ENCODE measurements at regions not wholly inside any gene's neighbourhood (a gene's known extent, or its start where the extent isn't known, plus 50 kb on each side); places are given as distances from the start of the nearest gene placed in this dataset.

DNA sequence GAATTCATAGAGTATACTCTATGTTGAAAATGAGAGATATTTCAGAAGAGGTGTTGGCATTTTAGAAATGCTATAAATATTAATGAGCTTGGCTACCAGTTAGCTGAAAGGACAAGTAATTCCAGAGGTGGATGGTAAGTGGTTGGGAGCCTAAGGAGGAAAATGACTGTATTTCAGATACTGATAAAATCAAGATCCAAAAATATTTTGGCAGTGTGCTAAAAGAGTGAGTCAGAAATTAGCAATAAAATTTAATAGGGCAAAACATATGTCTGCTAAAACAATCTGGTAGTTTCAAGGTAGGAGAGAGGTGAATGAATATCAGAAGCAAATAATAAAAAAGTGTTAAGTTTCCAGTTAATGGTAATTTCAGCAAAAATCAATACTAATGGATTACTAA lies 1287.9 kb downstream of the CDH8 start:
- Histone ChIP-seq H4K20me1 (ENCODE audit: insufficient read depth) (no peaks in the 10 kb centered on the region), H3K9ac (no peak overlapping the region), H3K4me2 (no peak overlapping the region), H3K79me2 (ENCODE audit: insufficient read depth) (no peaks in the 10 kb centered on the region), H3K27ac (ENCODE audit: low read depth in 2 of 2, low read length in 1 of 2) (no peak overlapping the region), H3K4me1 (ENCODE audit: control insufficient read depth in 1 of 2, insufficient read depth in 2 of 2, low read depth in 1 of 2, low read length in 1 of 2) (no peaks in the 10 kb centered on the region; a peak in 1 of 4 replicates), H3K9me2 (no peaks in the 10 kb centered on the region), H2AFZ (ENCODE audit: low read depth) (no peak overlapping the region), H3K4me3 (ENCODE audit: low read depth in 2 of 2, low read length in 1 of 2) (no peak overlapping the region), H3K9me3 (no peaks in the 10 kb centered on the region), H3K36me3 (replicated peaks in 1 of 2; ENCODE audit: control insufficient read depth in 1 of 2, insufficient read depth in 2 of 2, low read length in 1 of 2) (no peaks in the 10 kb centered on the region), H3K27me3 (ENCODE audit: insufficient read depth) (no peaks in the 10 kb centered on the region), H3F3A (replicated peaks; ENCODE audit: insufficient read depth) (no peaks in the 10 kb centered on the region)
- TF ChIP-seq, protein P1, sequence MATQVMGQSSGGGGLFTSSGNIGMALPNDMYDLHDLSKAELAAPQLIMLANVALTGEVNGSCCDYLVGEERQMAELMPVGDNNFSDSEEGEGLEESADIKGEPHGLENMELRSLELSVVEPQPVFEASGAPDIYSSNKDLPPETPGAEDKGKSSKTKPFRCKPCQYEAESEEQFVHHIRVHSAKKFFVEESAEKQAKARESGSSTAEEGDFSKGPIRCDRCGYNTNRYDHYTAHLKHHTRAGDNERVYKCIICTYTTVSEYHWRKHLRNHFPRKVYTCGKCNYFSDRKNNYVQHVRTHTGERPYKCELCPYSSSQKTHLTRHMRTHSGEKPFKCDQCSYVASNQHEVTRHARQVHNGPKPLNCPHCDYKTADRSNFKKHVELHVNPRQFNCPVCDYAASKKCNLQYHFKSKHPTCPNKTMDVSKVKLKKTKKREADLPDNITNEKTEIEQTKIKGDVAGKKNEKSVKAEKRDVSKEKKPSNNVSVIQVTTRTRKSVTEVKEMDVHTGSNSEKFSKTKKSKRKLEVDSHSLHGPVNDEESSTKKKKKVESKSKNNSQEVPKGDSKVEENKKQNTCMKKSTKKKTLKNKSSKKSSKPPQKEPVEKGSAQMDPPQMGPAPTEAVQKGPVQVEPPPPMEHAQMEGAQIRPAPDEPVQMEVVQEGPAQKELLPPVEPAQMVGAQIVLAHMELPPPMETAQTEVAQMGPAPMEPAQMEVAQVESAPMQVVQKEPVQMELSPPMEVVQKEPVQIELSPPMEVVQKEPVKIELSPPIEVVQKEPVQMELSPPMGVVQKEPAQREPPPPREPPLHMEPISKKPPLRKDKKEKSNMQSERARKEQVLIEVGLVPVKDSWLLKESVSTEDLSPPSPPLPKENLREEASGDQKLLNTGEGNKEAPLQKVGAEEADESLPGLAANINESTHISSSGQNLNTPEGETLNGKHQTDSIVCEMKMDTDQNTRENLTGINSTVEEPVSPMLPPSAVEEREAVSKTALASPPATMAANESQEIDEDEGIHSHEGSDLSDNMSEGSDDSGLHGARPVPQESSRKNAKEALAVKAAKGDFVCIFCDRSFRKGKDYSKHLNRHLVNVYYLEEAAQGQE (IDR thresholded peaks at IDR 0.05; ENCODE audit: low read depth, low read length) = no peak
- TF ChIP-seq FOXJ3 (CRISPR knock-in tag; IDR thresholded peaks at IDR 0.05) (no peak), EP300 (IDR thresholded peaks at IDR 0.05; ENCODE audit: borderline replicate concordance in 1 of 2, low read depth in 1 of 2, low read length in 1 of 2) (no peak), POLR2AphosphoS5 (IDR thresholded peaks at IDR 0.05; ENCODE audit: low read depth, low read length) (no peak), TEAD4 (IDR thresholded peaks at IDR 0.05; ENCODE audit: borderline replicate concordance, insufficient read depth) (no peak), FOXM1 (IDR thresholded peaks at IDR 0.05; ENCODE audit: low read depth) (no peak), TAF1 (IDR thresholded peaks at IDR 0.05; ENCODE audit: borderline replicate concordance, low read depth, low read length) (no peak), RCOR1 (IDR thresholded peaks at IDR 0.05; ENCODE audit: low read length) (no peak), EZH2phosphoT487 (IDR thresholded peaks at IDR 0.05; ENCODE audit: borderline replicate concordance, low read depth) (no peak), MEF2A (IDR thresholded peaks at IDR 0.05; ENCODE audit: borderline replicate concordance, low read depth) (no peak), YY1 (IDR thresholded peaks at IDR 0.05; ENCODE audit: low read depth) (no peak), NFIC (IDR thresholded peaks at IDR 0.05; ENCODE audit: borderline replicate concordance) (no peak), FOSL2 (IDR thresholded peaks at IDR 0.05; ENCODE audit: borderline replicate concordance, low read depth) (no peak), NRF1 (IDR thresholded peaks at IDR 0.05; ENCODE audit: low read depth, low read length) (no peak)
- TF ChIP-seq, protein P2, sequence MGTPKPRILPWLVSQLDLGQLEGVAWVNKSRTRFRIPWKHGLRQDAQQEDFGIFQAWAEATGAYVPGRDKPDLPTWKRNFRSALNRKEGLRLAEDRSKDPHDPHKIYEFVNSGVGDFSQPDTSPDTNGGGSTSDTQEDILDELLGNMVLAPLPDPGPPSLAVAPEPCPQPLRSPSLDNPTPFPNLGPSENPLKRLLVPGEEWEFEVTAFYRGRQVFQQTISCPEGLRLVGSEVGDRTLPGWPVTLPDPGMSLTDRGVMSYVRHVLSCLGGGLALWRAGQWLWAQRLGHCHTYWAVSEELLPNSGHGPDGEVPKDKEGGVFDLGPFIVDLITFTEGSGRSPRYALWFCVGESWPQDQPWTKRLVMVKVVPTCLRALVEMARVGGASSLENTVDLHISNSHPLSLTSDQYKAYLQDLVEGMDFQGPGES (IDR thresholded peaks at IDR 0.05; ENCODE audit: low read depth, low read length) = no peak
- TF ChIP-seq, protein P3, sequence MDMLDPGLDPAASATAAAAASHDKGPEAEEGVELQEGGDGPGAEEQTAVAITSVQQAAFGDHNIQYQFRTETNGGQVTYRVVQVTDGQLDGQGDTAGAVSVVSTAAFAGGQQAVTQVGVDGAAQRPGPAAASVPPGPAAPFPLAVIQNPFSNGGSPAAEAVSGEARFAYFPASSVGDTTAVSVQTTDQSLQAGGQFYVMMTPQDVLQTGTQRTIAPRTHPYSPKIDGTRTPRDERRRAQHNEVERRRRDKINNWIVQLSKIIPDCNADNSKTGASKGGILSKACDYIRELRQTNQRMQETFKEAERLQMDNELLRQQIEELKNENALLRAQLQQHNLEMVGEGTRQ (IDR thresholded peaks at IDR 0.05; ENCODE audit: borderline replicate concordance, low read depth, low read length) = no peak
- TF ChIP-seq, protein P4, sequence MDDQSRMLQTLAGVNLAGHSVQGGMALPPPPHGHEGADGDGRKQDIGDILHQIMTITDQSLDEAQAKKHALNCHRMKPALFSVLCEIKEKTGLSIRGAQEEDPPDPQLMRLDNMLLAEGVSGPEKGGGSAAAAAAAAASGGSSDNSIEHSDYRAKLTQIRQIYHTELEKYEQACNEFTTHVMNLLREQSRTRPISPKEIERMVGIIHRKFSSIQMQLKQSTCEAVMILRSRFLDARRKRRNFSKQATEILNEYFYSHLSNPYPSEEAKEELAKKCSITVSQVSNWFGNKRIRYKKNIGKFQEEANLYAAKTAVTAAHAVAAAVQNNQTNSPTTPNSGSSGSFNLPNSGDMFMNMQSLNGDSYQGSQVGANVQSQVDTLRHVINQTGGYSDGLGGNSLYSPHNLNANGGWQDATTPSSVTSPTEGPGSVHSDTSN (IDR thresholded peaks at IDR 0.05) = no peak
- TF ChIP-seq, protein P5, sequence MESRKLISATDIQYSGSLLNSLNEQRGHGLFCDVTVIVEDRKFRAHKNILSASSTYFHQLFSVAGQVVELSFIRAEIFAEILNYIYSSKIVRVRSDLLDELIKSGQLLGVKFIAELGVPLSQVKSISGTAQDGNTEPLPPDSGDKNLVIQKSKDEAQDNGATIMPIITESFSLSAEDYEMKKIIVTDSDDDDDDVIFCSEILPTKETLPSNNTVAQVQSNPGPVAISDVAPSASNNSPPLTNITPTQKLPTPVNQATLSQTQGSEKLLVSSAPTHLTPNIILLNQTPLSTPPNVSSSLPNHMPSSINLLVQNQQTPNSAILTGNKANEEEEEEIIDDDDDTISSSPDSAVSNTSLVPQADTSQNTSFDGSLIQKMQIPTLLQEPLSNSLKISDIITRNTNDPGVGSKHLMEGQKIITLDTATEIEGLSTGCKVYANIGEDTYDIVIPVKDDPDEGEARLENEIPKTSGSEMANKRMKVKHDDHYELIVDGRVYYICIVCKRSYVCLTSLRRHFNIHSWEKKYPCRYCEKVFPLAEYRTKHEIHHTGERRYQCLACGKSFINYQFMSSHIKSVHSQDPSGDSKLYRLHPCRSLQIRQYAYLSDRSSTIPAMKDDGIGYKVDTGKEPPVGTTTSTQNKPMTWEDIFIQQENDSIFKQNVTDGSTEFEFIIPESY (IDR thresholded peaks at IDR 0.05; ENCODE audit: borderline replicate concordance, low read depth) = no peak
- DNase-seq = no peak
- ChIA-PET CTCF (no interaction called here), POLR2A (no interaction called here)

All from SK-N-SH (cell line).